ENCODE measurements at regions not wholly inside any gene's neighbourhood (a gene's known extent, or its start where the extent isn't known, plus 50 kb on each side); places are given as distances from the start of the nearest gene placed in this dataset.

DNA sequence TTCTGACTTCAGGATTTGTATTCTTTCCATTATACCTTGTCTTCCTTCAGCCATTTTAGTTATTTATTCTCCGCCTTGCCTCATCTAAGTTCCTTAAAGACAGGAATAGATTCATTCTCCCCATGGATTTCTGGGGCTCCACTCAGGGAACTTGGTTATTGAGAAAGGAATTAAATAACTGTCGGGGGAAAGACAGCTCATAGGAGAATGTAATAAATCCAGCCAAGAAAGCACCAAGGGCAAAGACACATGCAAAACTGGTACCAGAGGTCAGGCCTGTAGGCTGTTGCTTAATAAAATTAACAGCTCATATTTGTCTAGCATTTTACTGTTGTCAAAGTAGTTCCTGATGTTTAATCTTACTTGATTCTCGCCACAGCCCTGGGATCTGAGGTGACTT lies 357.2 kb downstream of the TMEM38B start:
- TF ChIP-seq SUZ12 (IDR thresholded peaks at IDR 0.05; ENCODE audit: extremely low read depth, insufficient read depth, insufficient read length) (no peak), YY1 (IDR thresholded peaks at IDR 0.05; ENCODE audit: insufficient read depth, insufficient read length) (no peak), ZNF274 (IDR thresholded peaks at IDR 0.05; ENCODE audit: low read depth, low read length) (no peak)
